HG03066 (cell line): ENCODE measurements at regions not wholly inside any gene's neighbourhood (a gene's known extent, or its start where the extent isn't known, plus 50 kb on each side); places are given as distances from the start of the nearest gene placed in this dataset.

Source experiments
- ATAC-seq: cut with Tn5 transposase; IDR thresholded peaks from one replicate; pipeline ENCODE4 v1.9.1; 2021; ENCODE audit warnings: low read depth; ENCODE audit not compliant: unreplicated experiment

GRCh38 chr1:208410409-208410808 lies 166.2 kb upstream of the PLXNA2 start:
- ATAC-seq, result no peak

GRCh38 chr1:208413006-208413405 lies 168.8 kb upstream of the PLXNA2 start:
- no peak for ATAC-seq

- no peak for ATAC-seq
These were observed 174.5 kb upstream of the PLXNA2 start for GRCh38 chr1:208418667-208419066.

DNA sequence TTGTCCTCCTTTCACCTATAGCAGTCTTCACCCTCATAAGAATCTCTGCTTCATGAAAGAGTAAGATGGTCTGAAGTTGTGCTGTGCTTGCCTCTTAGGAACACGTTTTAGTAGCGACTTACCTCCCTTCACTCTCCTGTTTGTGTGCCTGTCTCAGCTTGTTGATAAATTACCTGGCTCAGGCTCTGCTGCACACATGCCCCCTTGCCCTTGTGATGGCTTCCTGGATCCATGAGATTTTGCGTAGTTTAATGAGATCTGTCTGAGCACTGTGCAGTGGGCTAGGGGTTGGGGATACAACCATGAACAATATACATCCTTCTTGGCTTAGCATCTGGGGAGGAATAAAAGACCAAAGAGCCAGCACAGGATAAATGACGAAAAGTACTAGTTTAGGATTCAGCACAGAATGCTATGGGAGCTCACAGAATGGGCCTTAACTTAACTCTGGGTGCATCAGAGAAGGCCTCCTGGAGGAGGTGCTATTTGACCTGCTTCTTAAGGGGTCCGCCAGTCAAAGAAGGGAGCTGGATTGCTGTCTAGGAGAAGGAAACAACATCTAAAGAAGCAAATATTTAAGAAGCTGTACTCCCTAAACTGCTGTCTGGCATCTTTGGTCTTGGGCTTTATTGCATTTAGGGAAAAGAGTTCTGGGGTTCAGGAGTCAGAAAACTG lies 175.7 kb upstream of the PLXNA2 start:
- no peak for ATAC-seq

GRCh38 chr1:208420696-208421095 lies 176.5 kb upstream of the PLXNA2 start:
- ATAC-seq, result no peak

DNA sequence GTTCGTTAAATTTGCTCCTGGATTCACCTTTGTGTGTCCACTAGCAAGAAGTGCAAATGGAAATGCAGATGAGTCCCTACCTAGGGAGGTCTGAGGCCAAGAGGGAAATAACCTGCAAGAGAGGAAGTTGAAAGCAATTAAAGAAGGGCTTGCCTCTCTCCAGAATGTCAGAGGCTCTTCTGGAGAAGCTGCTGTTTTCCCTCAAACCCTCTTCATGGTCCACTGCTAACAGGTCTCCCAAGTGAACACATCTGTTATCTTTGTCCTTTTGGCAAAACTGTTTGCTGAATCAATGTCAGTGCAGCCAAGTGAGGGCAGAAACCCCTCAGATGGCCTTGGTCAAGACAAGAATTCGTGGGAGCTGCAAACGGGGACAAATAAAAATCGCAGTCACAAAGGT lies 177.3 kb upstream of the PLXNA2 start:
- no peak for ATAC-seq

DNA sequence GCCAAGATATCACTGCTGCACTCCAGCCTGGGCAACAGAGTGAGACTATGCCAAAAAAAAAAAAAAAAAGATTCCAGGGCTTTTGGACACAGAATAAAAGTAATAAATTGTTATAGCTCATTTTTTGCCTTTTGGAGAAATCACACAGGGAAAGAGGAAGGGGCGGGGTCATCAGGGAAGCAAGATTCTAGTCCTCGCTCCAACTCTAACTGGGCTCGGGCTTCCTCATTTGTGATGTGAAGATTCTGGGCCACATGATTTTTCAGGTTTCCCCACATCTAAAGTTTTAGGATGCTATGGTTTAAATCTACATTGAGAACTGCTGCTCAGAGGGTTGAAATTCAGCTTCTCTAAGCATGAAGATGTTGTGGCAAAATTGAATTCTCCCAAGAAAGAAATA lies 179.3 kb upstream of the PLXNA2 start:
- no peak for ATAC-seq

DNA sequence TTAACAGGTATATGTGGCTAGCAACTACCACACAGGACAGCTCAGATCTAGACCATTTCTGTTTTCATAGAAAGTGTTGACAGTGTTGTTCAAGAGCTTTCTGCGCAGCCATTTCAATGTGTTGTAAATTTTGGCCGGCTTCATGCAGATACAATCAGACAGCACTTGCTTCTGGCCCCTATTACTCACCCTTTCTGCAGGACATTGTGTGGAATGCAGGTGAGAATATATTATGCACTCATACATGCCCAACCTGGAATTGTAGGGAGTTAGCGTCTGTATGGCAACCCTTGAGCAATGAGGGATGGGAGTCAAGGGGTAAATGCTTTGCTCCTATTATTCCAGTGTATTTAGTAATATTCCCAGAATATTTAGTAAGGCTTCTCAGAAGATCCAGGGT lies 180.9 kb upstream of the PLXNA2 start:
- no peak for ATAC-seq

- ATAC-seq, result no peak
These were observed 186.0 kb upstream of the PLXNA2 start for GRCh38 chr1:208430220-208430619.

DNA sequence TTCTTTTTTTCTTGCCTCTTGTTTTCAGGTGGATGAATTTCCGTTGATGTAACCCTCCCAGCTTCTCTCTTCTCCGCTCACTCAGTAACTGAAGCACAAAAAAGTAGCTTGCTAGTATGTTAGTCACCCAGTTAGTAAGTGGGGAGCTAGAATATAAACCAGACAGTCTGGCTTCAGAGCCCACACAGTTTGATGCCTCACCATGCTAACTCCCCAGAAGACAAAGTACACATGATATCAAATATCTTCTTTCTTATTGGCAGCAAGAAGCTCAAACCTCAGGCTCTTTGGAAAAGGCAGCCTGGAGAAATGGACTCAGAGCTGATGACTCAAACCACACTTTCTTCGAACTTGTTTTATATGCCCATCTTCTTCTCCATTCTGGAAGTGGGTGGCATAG lies 187.5 kb upstream of the PLXNA2 start:
- ATAC-seq, result no peak

DNA sequence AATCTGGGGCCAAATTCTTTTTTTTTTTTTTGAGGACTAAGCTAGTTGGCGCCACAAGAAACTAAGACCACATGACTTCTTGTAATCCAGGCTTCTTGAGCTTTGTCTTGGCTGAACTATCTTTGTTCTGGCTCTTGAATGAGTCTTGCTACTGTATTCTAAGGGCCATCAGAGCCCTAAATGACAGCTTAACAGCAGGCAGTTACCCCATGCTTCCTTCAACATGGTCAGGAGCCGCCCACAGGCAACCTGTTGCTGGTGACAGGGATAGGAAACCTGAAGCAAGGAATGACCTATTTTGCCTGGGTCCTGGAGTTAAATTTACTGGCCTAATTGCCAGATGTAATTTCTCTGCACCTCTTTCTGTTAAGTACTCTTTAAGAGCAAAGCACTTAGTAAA lies 188.2 kb upstream of the PLXNA2 start:
- ATAC-seq, result no peak

DNA sequence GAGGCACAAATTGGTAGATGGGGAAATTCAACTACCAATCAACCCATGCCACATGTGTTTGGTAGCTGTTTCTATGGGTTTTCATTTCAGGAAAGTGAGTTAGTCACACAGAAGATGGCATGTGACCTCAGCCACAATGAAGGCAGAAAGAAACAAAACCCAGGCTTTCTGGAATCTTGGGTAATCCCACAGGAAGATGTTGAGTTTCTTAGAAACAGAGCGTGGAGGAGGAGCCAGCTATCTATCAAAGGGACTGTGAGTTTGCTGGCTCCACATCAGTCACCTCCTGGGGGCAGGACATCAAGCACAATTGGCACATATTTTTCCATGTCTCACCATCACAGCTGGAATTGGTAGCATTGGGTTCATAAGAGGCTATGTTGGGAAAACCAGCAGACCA lies 188.9 kb upstream of the PLXNA2 start:
- no peak for ATAC-seq

DNA sequence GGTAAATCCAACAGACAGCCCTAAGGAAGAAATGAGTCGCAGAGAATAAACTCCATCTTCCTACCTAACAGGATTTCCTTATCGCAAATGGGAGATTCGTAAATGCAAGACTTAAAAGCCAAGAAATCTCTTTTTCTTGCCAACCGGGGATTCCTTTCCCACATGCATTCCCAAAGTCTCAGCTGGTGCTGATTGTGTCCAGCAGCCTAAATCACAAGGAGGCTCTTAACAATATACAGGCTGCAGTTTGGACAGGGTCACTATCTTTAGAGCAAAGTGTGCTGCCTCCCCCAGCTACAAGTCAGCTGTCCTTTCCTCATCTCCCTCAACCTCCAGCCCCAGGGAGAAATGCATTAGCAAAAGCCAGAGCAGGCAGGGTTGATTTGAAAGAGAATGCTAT lies 189.8 kb upstream of the PLXNA2 start:
- ATAC-seq, result no peak

GRCh38 chr1:208437401-208437800 lies 193.2 kb upstream of the PLXNA2 start:
- no peak for ATAC-seq

DNA sequence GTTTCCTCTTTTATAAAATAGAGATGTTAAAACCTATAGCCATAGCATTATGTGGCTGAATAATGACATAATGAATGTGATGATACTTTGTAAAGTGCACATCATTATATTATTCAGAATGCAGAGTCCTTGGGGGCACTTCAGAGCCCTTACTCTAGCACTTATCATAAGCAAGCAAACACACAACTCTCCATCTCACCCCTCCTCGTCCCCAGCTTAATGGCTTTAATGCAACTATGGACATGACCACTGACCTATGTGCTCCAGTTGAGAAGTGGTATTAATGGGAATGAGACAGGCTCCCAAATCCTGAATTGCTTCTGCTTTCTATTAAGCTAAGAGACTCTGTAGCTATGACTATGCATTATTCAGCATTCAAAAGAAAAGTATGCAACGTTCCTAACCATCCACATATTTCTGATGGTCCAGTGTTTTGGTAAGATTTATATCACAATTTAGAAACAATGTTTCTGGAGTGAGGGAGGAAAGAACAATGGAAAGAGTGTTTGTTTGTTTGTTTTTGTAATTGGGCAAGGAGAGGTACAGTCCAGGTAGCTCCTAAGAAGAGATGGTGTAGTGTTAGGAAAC lies 194.0 kb upstream of the PLXNA2 start:
- ATAC-seq, result no peak

DNA sequence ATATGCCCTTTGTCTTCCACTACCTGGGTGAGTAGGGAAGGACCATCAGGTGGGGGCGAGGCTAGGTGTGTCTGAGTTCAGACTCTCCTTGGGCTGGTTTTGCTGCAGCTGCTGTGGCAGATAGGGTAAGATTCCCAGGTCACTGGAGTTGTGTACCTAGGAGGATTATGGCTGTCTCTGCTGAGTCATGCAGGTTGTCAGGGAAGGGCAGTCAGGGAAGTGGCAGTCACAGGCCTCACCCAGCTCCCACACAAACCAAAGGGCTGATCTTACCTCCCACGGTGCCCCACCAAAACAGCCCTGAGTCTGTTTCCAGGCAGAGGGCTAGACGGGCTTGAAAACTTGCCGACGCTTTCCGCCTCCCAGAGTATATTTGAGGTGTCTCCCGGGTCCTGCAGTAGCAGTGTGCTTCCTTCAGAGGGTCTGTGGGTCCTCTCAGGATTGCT lies 201.6 kb upstream of the PLXNA2 start:
- no peak for ATAC-seq

- ATAC-seq, result no peak
These were observed 202.1 kb upstream of the PLXNA2 start for GRCh38 chr1:208446271-208446691.

DNA sequence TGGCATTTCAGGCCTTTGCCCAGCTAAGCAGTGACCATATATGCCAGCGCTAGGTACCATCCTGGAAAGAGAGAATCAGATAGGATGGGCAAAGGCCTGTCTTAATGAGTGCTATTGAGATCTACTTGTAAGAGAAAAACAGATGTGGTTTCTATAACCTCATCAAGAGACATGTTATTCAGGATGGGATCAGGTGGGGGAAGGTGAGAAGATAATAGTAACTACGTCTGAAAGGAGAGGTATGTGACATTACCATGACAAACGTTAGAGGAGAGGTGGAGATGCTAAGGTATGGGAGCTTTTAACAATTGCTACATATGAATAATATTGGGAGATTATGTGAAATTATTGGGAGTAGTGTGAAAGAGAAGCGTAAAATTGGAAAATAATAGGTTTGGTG lies 204.2 kb upstream of the PLXNA2 start:
- ATAC-seq, result no peak

DNA sequence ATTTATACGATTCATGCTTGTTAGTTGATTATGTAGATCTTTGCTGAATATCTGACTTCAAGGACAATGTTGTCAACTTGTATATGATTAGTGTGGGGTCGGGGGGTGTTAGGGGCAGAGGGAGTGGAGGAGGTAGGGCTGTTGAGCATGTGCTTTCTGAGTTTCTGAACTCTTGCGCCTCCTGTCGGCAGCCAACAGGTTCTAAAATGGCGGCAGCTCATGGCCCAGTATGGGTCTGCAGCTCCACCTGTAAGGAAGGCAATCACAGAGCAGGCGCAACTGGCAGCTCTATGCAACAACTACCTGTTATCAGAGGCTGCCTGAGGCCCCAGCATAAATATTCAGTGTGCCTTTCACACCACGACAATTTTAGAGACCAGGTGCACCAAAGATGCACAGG lies 205.8 kb upstream of the PLXNA2 start:
- no peak for ATAC-seq

DNA sequence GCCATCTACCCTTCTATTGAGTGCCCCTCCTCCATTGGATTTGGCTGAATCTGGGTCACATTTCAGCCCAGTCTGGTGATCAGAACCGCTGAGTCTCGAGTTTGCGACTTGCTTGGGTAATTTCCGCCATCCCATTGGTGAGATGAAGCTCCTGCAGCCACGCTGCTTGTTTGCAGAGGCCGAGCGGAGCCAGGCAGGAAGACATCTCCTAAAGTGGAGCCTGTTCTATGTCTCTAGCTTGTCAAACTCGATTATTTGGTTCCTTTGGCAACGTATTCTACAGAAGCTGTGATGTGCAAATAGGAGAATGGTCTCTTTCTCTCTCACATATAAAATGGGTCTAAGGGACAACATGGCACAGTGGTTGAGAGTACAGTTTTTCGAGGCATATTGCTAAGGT lies 206.8 kb upstream of the PLXNA2 start:
- ATAC-seq, result no peak

DNA sequence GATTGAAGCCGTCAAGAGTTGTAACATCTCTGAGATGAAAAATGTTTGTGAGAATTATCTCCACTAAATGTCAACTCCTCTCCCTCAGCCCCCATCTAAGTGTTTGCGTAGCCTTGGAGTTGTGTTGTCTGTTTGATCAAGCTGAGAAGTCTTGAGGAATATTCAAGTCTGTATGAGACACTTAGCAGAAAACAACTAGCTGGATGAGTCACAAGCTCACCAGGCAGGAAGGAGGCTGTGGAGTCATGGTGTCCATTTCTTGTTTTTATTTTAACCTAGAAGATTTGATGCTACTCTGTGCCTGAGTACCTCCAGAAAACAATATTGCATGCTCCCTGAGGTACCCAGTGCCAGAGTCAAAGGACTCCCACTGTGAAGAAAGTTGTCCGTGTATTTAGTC lies 211.6 kb upstream of the PLXNA2 start:
- ATAC-seq, result no peak

GRCh38 chr1:208456487-208456886 lies 212.3 kb upstream of the PLXNA2 start:
- no peak for ATAC-seq

- no peak for ATAC-seq
These were observed 216.6 kb upstream of the PLXNA2 start for GRCh38 chr1:208460823-208461222.
